ENCODE measurements at regions not wholly inside any gene's neighbourhood (a gene's known extent, or its start where the extent isn't known, plus 50 kb on each side); places are given as distances from the start of the nearest gene placed in this dataset.

GRCh38 chr2:22990246-22990645, 394.7 kb upstream of the KLHL29 start:
- H3K27me3 ChIP-seq, result no peaks in the 10 kb centered on the region
- DNase-seq, result no peak
- intact Hi-C loops (cut with DNase I; ENCODE audit: low total_unique reads), result no loop called here
- H3K4me1 ChIP-seq, result no peaks in the 10 kb centered on the region
- H3K27ac ChIP-seq, result no peak overlapping the region
- H3K4me3 ChIP-seq, result no peak overlapping the region
- no peak for TF ChIP-seq CTCF (IDR thresholded peaks at IDR 0.05)
- no peaks in the 10 kb centered on the region for H3K36me3 ChIP-seq
- H3K9me3 ChIP-seq, result no peaks in the 10 kb centered on the region

GRCh38 chr2:22991844-22992243, 393.1 kb upstream of the KLHL29 start:
- Histone ChIP-seq H3K9me3 (no peaks in the 10 kb centered on the region), H3K4me1 (no peaks in the 10 kb centered on the region), H3K27me3 (no peaks in the 10 kb centered on the region), H3K36me3 (no peaks in the 10 kb centered on the region), H3K4me3 (no peak overlapping the region), H3K27ac (no peak overlapping the region)
- DNase-seq, result no peak
- TF ChIP-seq CTCF (IDR thresholded peaks at IDR 0.05), result no peak
- intact Hi-C loops (cut with DNase I; ENCODE audit: low total_unique reads), result no loop called here

DNA sequence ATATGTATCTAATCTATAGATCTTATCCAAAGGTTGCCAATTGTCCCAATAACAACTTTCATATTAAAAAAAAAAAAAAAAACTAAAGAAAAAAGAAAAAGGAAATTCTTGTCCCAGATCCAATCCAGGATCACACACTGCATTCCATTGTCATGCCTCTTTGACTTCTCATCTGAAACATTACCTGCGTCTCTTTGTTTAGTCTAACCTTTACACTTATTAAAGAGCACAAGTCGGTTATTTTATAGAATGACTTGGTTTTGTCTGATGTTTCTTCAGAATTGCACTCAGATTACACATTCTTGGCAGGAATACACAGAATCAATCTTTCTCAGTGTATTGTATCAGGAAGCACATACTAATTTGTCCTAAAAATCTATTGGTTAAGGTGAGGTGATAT, 392.5 kb upstream of the KLHL29 start:
- intact Hi-C loops (cut with DNase I; ENCODE audit: low total_unique reads), result no loop called here
- Histone ChIP-seq H3K4me3 (no peak overlapping the region), H3K4me1 (no peaks in the 10 kb centered on the region), H3K9me3 (no peaks in the 10 kb centered on the region), H3K27me3 (no peaks in the 10 kb centered on the region), H3K27ac (no peak overlapping the region), H3K36me3 (no peaks in the 10 kb centered on the region)
- no peak for TF ChIP-seq CTCF (IDR thresholded peaks at IDR 0.05)
- DNase-seq, result no peak

GRCh38 chr2:22993250-22993649, 391.7 kb upstream of the KLHL29 start:
- DNase-seq, result no peak
- Histone ChIP-seq H3K9me3 (no peaks in the 10 kb centered on the region), H3K27me3 (no peaks in the 10 kb centered on the region), H3K4me1 (no peaks in the 10 kb centered on the region), H3K27ac (no peak overlapping the region), H3K4me3 (no peak overlapping the region), H3K36me3 (no peaks in the 10 kb centered on the region)
- no peak for TF ChIP-seq CTCF (IDR thresholded peaks at IDR 0.05)
- intact Hi-C loops (cut with DNase I; ENCODE audit: low total_unique reads), result no loop called here

- DNase-seq, result no peak
- H3K36me3 ChIP-seq, result no peaks in the 10 kb centered on the region
- TF ChIP-seq CTCF (IDR thresholded peaks at IDR 0.05), result no peak
- no peaks in the 10 kb centered on the region for H3K4me1 ChIP-seq
- H3K4me3 ChIP-seq, result no peak overlapping the region
- intact Hi-C loops (cut with DNase I; ENCODE audit: low total_unique reads), result no loop called here
- no peaks in the 10 kb centered on the region for H3K9me3 ChIP-seq
- H3K27me3 ChIP-seq, result no peaks in the 10 kb centered on the region
- no peak overlapping the region for H3K27ac ChIP-seq
Measured at GRCh38 chr2:22995576-22995975, 389.4 kb upstream of the KLHL29 start.

DNA sequence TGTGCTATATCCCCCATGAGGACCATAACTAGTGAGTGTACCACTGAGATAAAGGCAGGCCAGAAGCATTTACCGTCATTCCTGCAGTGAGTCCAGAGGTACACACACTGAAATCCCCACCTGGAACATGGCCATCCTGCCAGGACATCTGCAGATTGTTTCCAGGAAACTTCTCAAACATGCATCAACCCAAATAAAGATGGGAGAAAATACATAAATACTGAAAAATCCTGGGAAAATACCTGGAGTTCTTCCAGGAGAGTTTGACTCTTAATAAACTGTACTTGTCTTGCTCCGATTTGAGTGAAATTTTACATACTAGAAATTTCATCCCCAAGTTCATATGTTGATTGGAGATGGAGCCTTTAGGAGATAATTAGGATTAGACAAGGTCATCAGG, 388.1 kb upstream of the KLHL29 start:
- TF ChIP-seq CTCF (IDR thresholded peaks at IDR 0.05), result no peak
- no peaks in the 10 kb centered on the region for H3K36me3 ChIP-seq
- H3K4me1 ChIP-seq, result no peaks in the 10 kb centered on the region
- no peak for DNase-seq
- intact Hi-C loops (cut with DNase I; ENCODE audit: low total_unique reads), result no loop called here
- no peak overlapping the region for H3K27ac ChIP-seq
- H3K9me3 ChIP-seq, result no peaks in the 10 kb centered on the region
- no peak overlapping the region for H3K4me3 ChIP-seq
- H3K27me3 ChIP-seq, result no peaks in the 10 kb centered on the region
